HG03457 (cell line): ENCODE measurements at regions not wholly inside any gene's neighbourhood (a gene's known extent, or its start where the extent isn't known, plus 50 kb on each side); places are given as distances from the start of the nearest gene placed in this dataset.

Source experiments
- ATAC-seq: cut with Tn5 transposase; IDR thresholded peaks from one replicate; pipeline ENCODE4 v1.9.1; 2021; ENCODE audit warnings: moderate number of reproducible peaks; ENCODE audit not compliant: unreplicated experiment

GRCh38 chr14:97377550-97377949, 580.4 kb downstream of the VRK1 start:
- no peak for ATAC-seq

GRCh38 chr14:97379091-97379531, 581.9 kb downstream of the VRK1 start:
- no peak for ATAC-seq

GRCh38 chr14:97380539-97380941, 583.4 kb downstream of the VRK1 start:
- ATAC-seq, result no peak

GRCh38 chr14:97381309-97381708, 584.1 kb downstream of the VRK1 start:
- no peak for ATAC-seq

- ATAC-seq, result no peak
Measured at GRCh38 chr14:97382616-97383226, 585.5 kb downstream of the VRK1 start.

- no peak for ATAC-seq
Measured at GRCh38 chr14:97385727-97386126, 588.5 kb downstream of the VRK1 start.

- no peak for ATAC-seq
Measured at GRCh38 chr14:97387252-97387874, 590.2 kb downstream of the VRK1 start.

- no peak for ATAC-seq
Measured at GRCh38 chr14:97388408-97388807, 591.2 kb downstream of the VRK1 start.

- no peak for ATAC-seq
Measured at GRCh38 chr14:97390096-97390724, 593.0 kb downstream of the VRK1 start.

GRCh38 chr14:97393244-97393643, 596.1 kb downstream of the VRK1 start:
- ATAC-seq, result no peak

GRCh38 chr14:97395068-97395467, 597.9 kb downstream of the VRK1 start:
- no peak for ATAC-seq

GRCh38 chr14:97401714-97402113, 604.5 kb downstream of the VRK1 start:
- ATAC-seq, result no peak

- ATAC-seq, result no peak
Measured at GRCh38 chr14:97402279-97402678, 605.1 kb downstream of the VRK1 start.

- no peak for ATAC-seq
Measured at GRCh38 chr14:97407701-97408407, 610.7 kb downstream of the VRK1 start.

- no peak for ATAC-seq
Measured at GRCh38 chr14:97408503-97408902, 611.3 kb downstream of the VRK1 start.

- no peak for ATAC-seq
Measured at GRCh38 chr14:97408937-97409815, 612.0 kb downstream of the VRK1 start.

- no peak for ATAC-seq
Measured at GRCh38 chr14:97410667-97411620, 613.8 kb downstream of the VRK1 start.

- no peak for ATAC-seq
Measured at GRCh38 chr14:97411938-97412612, 614.9 kb downstream of the VRK1 start.

GRCh38 chr14:97413022-97413539, 615.9 kb downstream of the VRK1 start:
- no peak for ATAC-seq
